GM18867 (cell line): ENCODE measurements at regions not wholly inside any gene's neighbourhood (a gene's known extent, or its start where the extent isn't known, plus 50 kb on each side); places are given as distances from the start of the nearest gene placed in this dataset.
"Not testable (repeated sequence)": the region's sequence is repeated elsewhere in the genome, so short reads cannot be mapped to it uniquely, and the experiment has no call there.

ENCODE experiments used
- ATAC-seq: cut with Tn5 transposase; IDR thresholded peaks from one replicate; pipeline ENCODE4 v1.9.1; 2021; ENCODE audit warnings: mild to moderate bottlenecking, moderate library complexity; ENCODE audit not compliant: unreplicated experiment

GRCh38 chr2:126952216-126952615, 53.5 kb downstream of the TEX51 start:
- ATAC-seq, result no peak

GRCh38 chr2:126953483-126953882, 54.8 kb downstream of the TEX51 start:
- ATAC-seq, result no peak

GRCh38 chr2:126954831-126955230, 56.1 kb downstream of the TEX51 start:
- no peak for ATAC-seq

- not testable (repeated sequence) for ATAC-seq
These were observed 58.1 kb downstream of the TEX51 start for GRCh38 chr2:126956773-126957172.

GRCh38 chr2:126963390-126963789, 64.7 kb downstream of the TEX51 start:
- no peak for ATAC-seq

- ATAC-seq, result no peak
These were observed 67.9 kb downstream of the TEX51 start for GRCh38 chr2:126966601-126967000.

GRCh38 chr2:126970583-126970982, 71.9 kb downstream of the TEX51 start:
- no peak for ATAC-seq

- ATAC-seq, result no peak
These were observed 72.4 kb downstream of the TEX51 start for GRCh38 chr2:126971162-126971480.

- ATAC-seq, result peak; percentile 94
These were observed 73.0 kb downstream of the TEX51 start for GRCh38 chr2:126971481-126972278.

GRCh38 chr2:126972279-126972626, 73.6 kb downstream of the TEX51 start:
- ATAC-seq, result no peak

- ATAC-seq, result no peak
These were observed 75.1 kb downstream of the TEX51 start for GRCh38 chr2:126973745-126974144.

GRCh38 chr2:126975671-126976655, 77.3 kb downstream of the TEX51 start:
- ATAC-seq, result no peak

- no peak for ATAC-seq
These were observed 78.1 kb downstream of the TEX51 start for GRCh38 chr2:126976721-126977328.

- ATAC-seq, result peak; percentile 47
These were observed 79.6 kb downstream of the TEX51 start for GRCh38 chr2:126978333-126978732.

GRCh38 chr2:126979039-126980003, 80.6 kb downstream of the TEX51 start:
- ATAC-seq, result no peak

GRCh38 chr2:126981476-126981875, 82.8 kb downstream of the TEX51 start:
- ATAC-seq, result no peak

- ATAC-seq, result no peak
These were observed 84.2 kb downstream of the TEX51 start for GRCh38 chr2:126982935-126983334.

- ATAC-seq, result no peak
These were observed 88.0 kb downstream of the TEX51 start for GRCh38 chr2:126986631-126987187.

GRCh38 chr2:126988482-126988881, 89.8 kb downstream of the TEX51 start:
- ATAC-seq, result no peak

- ATAC-seq, result not testable (repeated sequence)
These were observed 90.4 kb downstream of the TEX51 start for GRCh38 chr2:126989064-126989463.
